Body of pancreas (tissue), 4 donors: ENCODE measurements at regions not wholly inside any gene's neighbourhood (a gene's known extent, or its start where the extent isn't known, plus 50 kb on each side); places are given as distances from the start of the nearest gene placed in this dataset.

Experiments
- ATAC-seq: fragments of 150-250 bp; one replicate; pipeline ENCODE4 v1.9.1; 2016
- DNase-seq, 4 donors: peaks; one replicate each; pipeline ENCODE4 v3.0.0-alpha.2; 2019
- H3K27ac ChIP-seq, 4 donors: fragments of 200-600 bp; sonication (generic); 1 replicate in 3 of 4; 2 replicates in 1 of 4; pipeline versions ENCODE4 v1.5.1 to v1.6.1; 2016 to 2019; ENCODE audit warnings: mild to moderate bottlenecking in 1 of 4, mixed read lengths in 1 of 4, moderate library complexity in 1 of 4
- H3K27me3 ChIP-seq, 2 donors: fragments of 200-600 bp; sonication (generic); one replicate each; pipeline ENCODE4 v1.6.0; 2016; ENCODE audit warnings: mild to moderate bottlenecking in 1 of 2
- H3K36me3 ChIP-seq, 2 donors: fragments of 200-600 bp; sonication (generic); replicated peaks in 1 of 2; 2 replicates each; pipeline ENCODE4 v1.5.1; 2016; ENCODE audit warnings: low read depth in 2 of 2; ENCODE audit not compliant: insufficient read depth in 1 of 2
- H3K4me1 ChIP-seq: fragments of 200-600 bp; sonication (generic); one replicate; pipeline ENCODE4 v1.6.0; 2016
- H3K4me3 ChIP-seq, 2 donors: fragments of 200-600 bp; sonication (generic); 1 replicate in 1 of 2; 2 replicates in 1 of 2; pipeline ENCODE4 v1.5.1; 2016 to 2019
- H3K9me3 ChIP-seq, 3 donors: fragments of 200-600 bp; sonication (generic); 1 replicate in 2 of 3; 2 replicates in 1 of 3; pipeline ENCODE4 v1.5.1; 2016
- POLR2A ChIP-seq, 3 donors: fragments of 450-650 bp; IDR thresholded peaks; one replicate each; pipeline ENCODE4 v1.6.1; 2016; ENCODE audit warnings: antibody characterized with exemption in 3 of 3, mild to moderate bottlenecking in 2 of 3
- WGBS, 2 donors: methylation state at CpG; one replicate each; pipeline ENCODE4 v1.1.5; 2017; 5-methylcytosine and 5-hydroxymethylcytosine counted together
- intact Hi-C: fragments of 100-400 bp; cut with DNase I; formaldehyde crosslinking; loops from one replicate; pipeline ENCODE4 v1.15.1; 2023
- TF ChIP-seq, protein P1 (sequence below), 7 experiments: fragments of 450-650 bp in 4 of 7; fragments of 200-600 bp in 3 of 7; sonication (generic) in 3 of 7; IDR thresholded peaks; one replicate each; pipeline ENCODE4 v1.5.1; 2016 to 2019; ENCODE audit warnings: antibody characterized with exemption in 7 of 7

DNA sequence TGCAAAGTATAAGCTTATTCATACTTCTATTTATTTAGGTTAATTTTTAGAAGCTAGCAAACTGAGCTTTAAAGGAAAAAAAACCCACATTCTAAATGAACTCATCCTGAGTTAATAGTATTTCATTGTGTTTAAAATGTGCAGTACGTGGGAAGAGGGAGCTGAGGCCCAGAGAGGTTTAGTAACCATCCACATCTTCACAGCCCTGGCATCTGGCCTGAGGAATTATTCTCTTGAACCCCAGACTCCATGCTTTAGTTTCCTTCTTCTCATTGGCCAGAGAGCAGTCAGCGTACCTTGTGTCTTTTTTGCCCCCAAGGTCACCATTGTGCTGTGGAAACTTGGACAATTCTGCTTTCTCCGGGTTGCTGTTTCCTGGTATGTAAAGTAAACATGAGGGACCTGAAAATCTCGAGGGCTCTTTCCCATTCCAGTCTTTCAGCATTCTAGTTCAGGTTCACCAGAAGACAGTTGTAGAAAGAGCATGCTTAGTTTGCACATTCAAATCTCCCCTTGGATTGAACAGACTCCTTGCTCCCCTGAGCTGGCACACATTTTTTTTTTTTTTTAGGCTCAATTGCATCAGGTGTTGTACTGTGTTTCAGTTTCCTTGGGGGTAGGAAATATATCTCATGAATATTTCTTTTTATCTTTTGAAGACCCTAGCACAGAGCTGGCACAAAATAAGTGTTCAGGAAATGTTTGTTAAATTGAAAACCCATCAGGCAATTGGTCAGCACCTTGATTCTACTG is 81.4 kb downstream of the MYCN start:
- TF ChIP-seq, protein P1, sequence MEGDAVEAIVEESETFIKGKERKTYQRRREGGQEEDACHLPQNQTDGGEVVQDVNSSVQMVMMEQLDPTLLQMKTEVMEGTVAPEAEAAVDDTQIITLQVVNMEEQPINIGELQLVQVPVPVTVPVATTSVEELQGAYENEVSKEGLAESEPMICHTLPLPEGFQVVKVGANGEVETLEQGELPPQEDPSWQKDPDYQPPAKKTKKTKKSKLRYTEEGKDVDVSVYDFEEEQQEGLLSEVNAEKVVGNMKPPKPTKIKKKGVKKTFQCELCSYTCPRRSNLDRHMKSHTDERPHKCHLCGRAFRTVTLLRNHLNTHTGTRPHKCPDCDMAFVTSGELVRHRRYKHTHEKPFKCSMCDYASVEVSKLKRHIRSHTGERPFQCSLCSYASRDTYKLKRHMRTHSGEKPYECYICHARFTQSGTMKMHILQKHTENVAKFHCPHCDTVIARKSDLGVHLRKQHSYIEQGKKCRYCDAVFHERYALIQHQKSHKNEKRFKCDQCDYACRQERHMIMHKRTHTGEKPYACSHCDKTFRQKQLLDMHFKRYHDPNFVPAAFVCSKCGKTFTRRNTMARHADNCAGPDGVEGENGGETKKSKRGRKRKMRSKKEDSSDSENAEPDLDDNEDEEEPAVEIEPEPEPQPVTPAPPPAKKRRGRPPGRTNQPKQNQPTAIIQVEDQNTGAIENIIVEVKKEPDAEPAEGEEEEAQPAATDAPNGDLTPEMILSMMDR (IDR thresholded peaks at IDR 0.05), result no peak
- TF ChIP-seq POLR2A (IDR thresholded peaks at IDR 0.05), result no peak
- 22 to 29% methylated on average over 4 of the region's 4 CpGs for WGBS, 2 donors
- Histone ChIP-seq H3K36me3 (no peaks in the 10 kb centered on the region), H3K27me3 (no peaks in the 10 kb centered on the region), H3K4me3 (no peak overlapping the region), H3K27ac (no peak overlapping the region), H3K9me3 (no peaks in the 10 kb centered on the region), H3K4me1 (no peaks in the 10 kb centered on the region)
- intact Hi-C loops, result no loop called here
- ATAC-seq (no peak), DNase-seq (no peak)

DNA sequence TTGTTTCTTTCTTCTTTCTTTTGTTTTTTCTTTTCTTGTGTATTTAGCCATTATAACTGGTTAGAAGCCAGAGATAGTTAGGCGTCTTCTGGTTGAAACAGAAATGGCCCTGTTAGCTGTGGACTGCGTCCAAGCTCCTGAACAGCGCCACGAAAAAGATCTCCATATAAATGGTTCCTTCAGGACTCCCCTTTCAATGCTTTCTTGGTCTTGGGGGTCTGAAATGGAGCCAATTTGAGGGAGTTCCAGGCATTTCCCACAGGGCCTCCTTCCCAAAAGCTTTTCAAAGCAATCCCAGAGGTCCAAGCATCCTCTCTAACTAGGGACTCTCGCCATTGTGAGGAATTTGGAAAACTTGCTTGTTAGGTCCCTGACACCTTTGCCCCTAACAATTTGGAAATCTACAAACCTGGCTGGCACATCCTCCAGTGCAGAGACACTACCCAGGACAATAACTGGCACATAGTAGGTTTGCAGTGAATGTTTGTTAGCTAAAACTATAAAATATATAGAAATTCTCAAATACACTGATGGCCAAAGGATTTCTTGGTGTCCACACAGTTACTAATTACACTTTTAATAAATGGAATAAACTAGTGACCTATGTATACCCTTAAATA is 80.1 kb downstream of the MYCN start:
- DNase-seq, result no peak
- Histone ChIP-seq H3K27me3 (peaks cover 0 to under 1% of the 10 kb centered on the region in 2 donors), H3K36me3 (no peaks in the 10 kb centered on the region), H3K27ac (no peak overlapping the region), H3K9me3 (no peaks in the 10 kb centered on the region), H3K4me3 (no peak overlapping the region), H3K4me1 (no peaks in the 10 kb centered on the region)
- no peak for ATAC-seq
- intact Hi-C loops, result no loop called here
- TF ChIP-seq POLR2A (IDR thresholded peaks at IDR 0.05), result no peak
- TF ChIP-seq, protein P1 (IDR thresholded peaks at IDR 0.05), result no peak
- WGBS, 2 donors, result 86 to 90% methylated on average over 5 of the region's 5 CpGs

DNA sequence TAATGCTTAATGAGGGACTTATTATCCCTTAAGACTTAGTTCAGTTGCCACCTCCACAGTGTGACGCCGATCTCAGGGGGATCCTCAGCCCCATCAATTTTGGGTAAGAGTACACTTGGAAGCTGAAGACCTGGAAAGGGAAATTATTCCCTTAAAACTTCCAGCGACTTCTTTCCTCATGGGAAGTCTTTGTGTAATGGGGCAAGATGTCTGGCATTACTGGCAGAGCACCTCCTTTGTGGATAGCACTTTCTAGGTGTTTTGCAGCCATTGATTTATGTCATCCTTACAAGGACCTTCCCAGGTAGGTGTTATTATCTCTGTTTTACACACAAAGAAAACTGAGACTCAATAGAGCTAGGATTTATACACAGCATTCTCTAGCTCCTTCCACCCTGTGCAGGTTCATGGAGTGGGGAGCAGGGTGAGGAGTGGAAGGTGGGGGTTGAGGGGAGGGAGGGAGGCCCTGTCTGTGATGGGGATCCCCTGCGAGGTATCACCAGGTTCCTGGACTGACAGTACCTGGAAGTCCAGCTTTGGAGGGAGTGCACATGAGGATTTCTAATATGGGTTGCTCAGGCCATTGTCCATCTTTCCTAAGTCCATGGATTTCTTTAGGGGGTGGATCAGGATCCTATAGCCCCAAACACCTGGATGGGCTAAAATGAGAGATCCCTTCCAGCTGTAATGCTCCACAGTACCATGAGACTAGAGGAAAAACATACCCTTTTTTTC is 79.4 kb downstream of the MYCN start:
- Histone ChIP-seq H3K4me3 (no peak overlapping the region), H3K36me3 (no peaks in the 10 kb centered on the region), H3K27me3 (peaks cover 0 to 4% of the 10 kb centered on the region in 2 donors), H3K27ac (no peak overlapping the region), H3K4me1 (no peaks in the 10 kb centered on the region), H3K9me3 (no peaks in the 10 kb centered on the region)
- ATAC-seq, result no peak
- DNase-seq, result no peak
- TF ChIP-seq, protein P1 (IDR thresholded peaks at IDR 0.05), result no peak
- no peak for TF ChIP-seq POLR2A (IDR thresholded peaks at IDR 0.05)
- intact Hi-C loops, result no loop called here
- 71 to 74% methylated on average over 4 of the region's 4 CpGs for WGBS, 2 donors

DNA sequence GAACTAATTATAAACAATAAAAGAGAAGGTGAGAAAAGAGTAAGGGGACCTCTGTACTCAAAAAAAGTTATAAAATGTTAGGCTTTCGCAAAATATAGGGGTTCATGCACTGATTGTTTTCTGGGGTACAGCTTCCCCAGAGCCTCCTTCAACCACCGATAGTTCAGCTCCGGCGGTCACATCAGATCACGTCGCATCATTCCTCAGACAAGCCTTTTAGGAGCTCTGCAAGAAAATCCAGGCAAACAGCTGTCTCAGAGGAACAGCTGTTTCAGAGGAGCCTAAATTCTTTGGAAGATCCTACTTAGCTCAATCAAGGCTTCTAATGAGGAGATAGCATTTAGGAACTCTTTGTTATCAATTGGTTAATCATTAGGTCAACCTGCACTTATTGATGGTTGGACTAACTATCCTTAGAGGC is 78.7 kb downstream of the MYCN start:
- ATAC-seq (no peak), DNase-seq (no peak)
- no peak overlapping the region for H3K27ac ChIP-seq
- H3K36me3 ChIP-seq, result no peaks in the 10 kb centered on the region
- intact Hi-C loops, result no loop called here
- peaks cover 0 to 4% of the 10 kb centered on the region in 2 donors for H3K27me3 ChIP-seq
- no peaks in the 10 kb centered on the region for H3K9me3 ChIP-seq
- WGBS, 2 donors, result 71 to 72% methylated on average over 6 of the region's 6 CpGs
- H3K4me3 ChIP-seq, result no peak overlapping the region
- H3K4me1 ChIP-seq, result peaks cover 2% of the 10 kb centered on the region
- no peak for TF ChIP-seq POLR2A (IDR thresholded peaks at IDR 0.05)
- TF ChIP-seq, protein P1 (IDR thresholded peaks at IDR 0.05), result no peak
